Activated naive CD4-positive, alpha-beta T cell treated with anti-CD3 and anti-CD28 coated beads for 36 hours (primary cell): ENCODE measurements at regions not wholly inside any gene's neighbourhood (a gene's known extent, or its start where the extent isn't known, plus 50 kb on each side); places are given as distances from the start of the nearest gene placed in this dataset.
"Not testable (repeated sequence)": the region's sequence is repeated elsewhere in the genome, so short reads cannot be mapped to it uniquely, and the experiment has no call there.

Source experiments
- CTCF ChIA-PET: fragments of 350-600 bp; sonication (Branson Sonifier 250); formaldehyde crosslinking; loops from one replicate; lab custom pipeline; 2021; ENCODE audit warnings: antibody characterized with exemption; lab: Charles Lee
- DNase-seq: peaks from one replicate; pipeline ENCODE4 v3.0.0-alpha.2; 2020
- H3K27ac Mint-ChIP-seq: one replicate; pipeline ENCODE4 v1.8.0; 2021; ENCODE audit warnings: mild to moderate bottlenecking, mixed read lengths
- H3K27me3 Mint-ChIP-seq: one replicate; pipeline ENCODE4 v1.8.0; 2021; ENCODE audit warnings: low read depth, mixed read lengths
- H3K36me3 Mint-ChIP-seq: one replicate; pipeline ENCODE4 v1.8.0; 2021; ENCODE audit warnings: low read depth, mixed read lengths
- H3K4me1 Mint-ChIP-seq: one replicate; pipeline ENCODE4 v1.8.0; 2021; ENCODE audit warnings: low read depth, mixed read lengths
- H3K4me3 Mint-ChIP-seq: one replicate; pipeline ENCODE4 v1.8.0; 2021; ENCODE audit warnings: mild to moderate bottlenecking, moderate library complexity, mixed read lengths
- H3K9me3 Mint-ChIP-seq: one replicate; pipeline ENCODE4 v1.8.0; 2021; ENCODE audit warnings: mixed read lengths
- intact Hi-C: fragments of 100-400 bp; cut with micrococcal nuclease; formaldehyde crosslinking; loops from one replicate; pipeline ENCODE4 v1.15.1; 2023

- H3K9me3 Mint-ChIP-seq, result no peaks in the 10 kb centered on the region
- no peaks in the 10 kb centered on the region for H3K27me3 Mint-ChIP-seq
- intact Hi-C loops, result no loop called here
- no peaks in the 10 kb centered on the region for H3K4me1 Mint-ChIP-seq
- no peak for DNase-seq
- CTCF ChIA-PET, result no interaction called here
- H3K4me3 Mint-ChIP-seq, result no peak overlapping the region
- H3K36me3 Mint-ChIP-seq, result no peaks in the 10 kb centered on the region
- H3K27ac Mint-ChIP-seq, result no peak overlapping the region
Measured at GRCh38 chr3:25964141-25964540, 174.3 kb downstream of the OXSM start.

GRCh38 chr3:25967385-25967784 is 177.5 kb downstream of the OXSM start:
- Mint-ChIP-seq H3K27me3 (no peaks in the 10 kb centered on the region), H3K9me3 (no peaks in the 10 kb centered on the region), H3K36me3 (no peaks in the 10 kb centered on the region), H3K4me1 (no peaks in the 10 kb centered on the region), H3K27ac (no peak overlapping the region), H3K4me3 (no peak overlapping the region)
- DNase-seq, result no peak
- intact Hi-C loops, result no loop called here
- CTCF ChIA-PET, result no interaction called here

- DNase-seq, result no peak
- Mint-ChIP-seq H3K36me3 (no peaks in the 10 kb centered on the region), H3K9me3 (no peaks in the 10 kb centered on the region), H3K4me3 (no peak overlapping the region), H3K27me3 (no peaks in the 10 kb centered on the region), H3K4me1 (no peaks in the 10 kb centered on the region), H3K27ac (no peak overlapping the region)
- CTCF ChIA-PET, result interaction anchor here (0.7 kb wide), 1 partner anchor 71 kb away, joined by 3 read pairs; no protein-coding TSS in a partner anchor
- intact Hi-C loops, result no loop called here
Measured at GRCh38 chr3:25971736-25972135, 181.8 kb downstream of the OXSM start.

- Mint-ChIP-seq H3K36me3 (no peaks in the 10 kb centered on the region), H3K4me1 (no peaks in the 10 kb centered on the region), H3K4me3 (no peak overlapping the region), H3K27ac (no peak overlapping the region), H3K9me3 (no peaks in the 10 kb centered on the region), H3K27me3 (no peaks in the 10 kb centered on the region)
- CTCF ChIA-PET, result interaction anchor here (0.6 kb wide), 1 partner anchor 8 kb away, joined by 3 read pairs; no protein-coding TSS in a partner anchor
- no peak for DNase-seq
- intact Hi-C loops, result no loop called here
Measured at GRCh38 chr3:25973122-25973521, 183.2 kb downstream of the OXSM start.

- DNase-seq, result no peak
- no peaks in the 10 kb centered on the region for H3K4me1 Mint-ChIP-seq
- no peaks in the 10 kb centered on the region for H3K27me3 Mint-ChIP-seq
- H3K9me3 Mint-ChIP-seq, result no peaks in the 10 kb centered on the region
- intact Hi-C loops, result no loop called here
- H3K36me3 Mint-ChIP-seq, result no peaks in the 10 kb centered on the region
- H3K27ac Mint-ChIP-seq, result no peak overlapping the region
- H3K4me3 Mint-ChIP-seq, result no peak overlapping the region
- CTCF ChIA-PET, result no interaction called here
Measured at GRCh38 chr3:25982756-25983155, 192.9 kb downstream of the OXSM start.

GRCh38 chr3:25985621-25986020 is 195.7 kb downstream of the OXSM start:
- Mint-ChIP-seq H3K4me3 (no peak overlapping the region), H3K27ac (no peak overlapping the region), H3K4me1 (no peaks in the 10 kb centered on the region), H3K27me3 (no peaks in the 10 kb centered on the region), H3K9me3 (no peaks in the 10 kb centered on the region), H3K36me3 (no peaks in the 10 kb centered on the region)
- no peak for DNase-seq
- CTCF ChIA-PET, result no interaction called here
- intact Hi-C loops, result no loop called here

- intact Hi-C loops, result no loop called here
- H3K36me3 Mint-ChIP-seq, result no peaks in the 10 kb centered on the region
- H3K27me3 Mint-ChIP-seq, result no peaks in the 10 kb centered on the region
- DNase-seq, result no peak
- H3K27ac Mint-ChIP-seq, result no peak overlapping the region
- CTCF ChIA-PET, result no interaction called here
- no peaks in the 10 kb centered on the region for H3K4me1 Mint-ChIP-seq
- H3K9me3 Mint-ChIP-seq, result peaks cover 21% of the 10 kb centered on the region
- H3K4me3 Mint-ChIP-seq, result no peak overlapping the region
Measured at GRCh38 chr3:25992606-25993005, 202.7 kb downstream of the OXSM start.

- H3K36me3 Mint-ChIP-seq, result no peaks in the 10 kb centered on the region
- DNase-seq, result no peak
- no peaks in the 10 kb centered on the region for H3K4me1 Mint-ChIP-seq
- H3K27ac Mint-ChIP-seq, result no peak overlapping the region
- intact Hi-C loops, result no loop called here
- peaks cover 9% of the 10 kb centered on the region for H3K9me3 Mint-ChIP-seq
- no peak overlapping the region for H3K4me3 Mint-ChIP-seq
- CTCF ChIA-PET, result no interaction called here
- H3K27me3 Mint-ChIP-seq, result no peaks in the 10 kb centered on the region
Measured at GRCh38 chr3:26004172-26004571, 214.3 kb downstream of the OXSM start.

- H3K4me3 Mint-ChIP-seq, result no peak overlapping the region
- CTCF ChIA-PET, result no interaction called here
- H3K27ac Mint-ChIP-seq, result no peak overlapping the region
- H3K9me3 Mint-ChIP-seq, result no peaks in the 10 kb centered on the region
- peaks cover 4% of the 10 kb centered on the region for H3K27me3 Mint-ChIP-seq
- intact Hi-C loops, result no loop called here
- no peaks in the 10 kb centered on the region for H3K4me1 Mint-ChIP-seq
- H3K36me3 Mint-ChIP-seq, result no peaks in the 10 kb centered on the region
- DNase-seq, result no peak
Measured at GRCh38 chr3:26011276-26011675, 221.4 kb downstream of the OXSM start.

- H3K9me3 Mint-ChIP-seq, result no peaks in the 10 kb centered on the region
- H3K27me3 Mint-ChIP-seq, result peaks cover 4% of the 10 kb centered on the region
- intact Hi-C loops, result no loop called here
- H3K4me3 Mint-ChIP-seq, result no peak overlapping the region
- no peaks in the 10 kb centered on the region for H3K36me3 Mint-ChIP-seq
- no peak for DNase-seq
- H3K4me1 Mint-ChIP-seq, result no peaks in the 10 kb centered on the region
- no peak overlapping the region for H3K27ac Mint-ChIP-seq
- CTCF ChIA-PET, result no interaction called here
Measured at GRCh38 chr3:26012241-26012745, 222.4 kb downstream of the OXSM start.

- H3K27ac Mint-ChIP-seq, result no peak overlapping the region
- H3K36me3 Mint-ChIP-seq, result no peaks in the 10 kb centered on the region
- intact Hi-C loops, result no loop called here
- H3K4me1 Mint-ChIP-seq, result no peaks in the 10 kb centered on the region
- no peak for DNase-seq
- H3K9me3 Mint-ChIP-seq, result no peaks in the 10 kb centered on the region
- CTCF ChIA-PET, result no interaction called here
- no peak overlapping the region for H3K4me3 Mint-ChIP-seq
- peaks cover 4% of the 10 kb centered on the region for H3K27me3 Mint-ChIP-seq
Measured at GRCh38 chr3:26015752-26016151, 225.9 kb downstream of the OXSM start.

- peaks cover 3% of the 10 kb centered on the region for H3K9me3 Mint-ChIP-seq
- no peak overlapping the region for H3K27ac Mint-ChIP-seq
- no peaks in the 10 kb centered on the region for H3K36me3 Mint-ChIP-seq
- CTCF ChIA-PET, result no interaction called here
- no peaks in the 10 kb centered on the region for H3K4me1 Mint-ChIP-seq
- DNase-seq, result no peak
- intact Hi-C loops, result no loop called here
- no peak overlapping the region for H3K4me3 Mint-ChIP-seq
- H3K27me3 Mint-ChIP-seq, result peaks cover 2% of the 10 kb centered on the region
Measured at GRCh38 chr3:26018889-26019288, 229.0 kb downstream of the OXSM start.

- CTCF ChIA-PET, DNase-seq, H3K4me3 Mint-ChIP-seq, intact Hi-C loops, H3K27me3 Mint-ChIP-seq, H3K36me3 Mint-ChIP-seq, H3K4me1 Mint-ChIP-seq, H3K27ac Mint-ChIP-seq: not testable (repeated sequence)
- peaks cover 11% of the 10 kb centered on the region for H3K9me3 Mint-ChIP-seq
Measured at GRCh38 chr3:26024206-26024605, 234.3 kb downstream of the OXSM start.

- H3K4me3 Mint-ChIP-seq, result no peak overlapping the region
- peaks cover 9% of the 10 kb centered on the region for H3K9me3 Mint-ChIP-seq
- DNase-seq, result no peak
- no peak overlapping the region for H3K27ac Mint-ChIP-seq
- H3K4me1 Mint-ChIP-seq, result no peaks in the 10 kb centered on the region
- no peaks in the 10 kb centered on the region for H3K36me3 Mint-ChIP-seq
- CTCF ChIA-PET, result no interaction called here
- intact Hi-C loops, result no loop called here
- no peaks in the 10 kb centered on the region for H3K27me3 Mint-ChIP-seq
Measured at GRCh38 chr3:26029321-26029720, 239.4 kb downstream of the OXSM start.
